Mesothelial cell of epicardium (in vitro differentiated cells): ENCODE measurements at regions not wholly inside any gene's neighbourhood (a gene's known extent, or its start where the extent isn't known, plus 50 kb on each side); places are given as distances from the start of the nearest gene placed in this dataset.

Source experiments
- DNase-seq, 2 experiments: peaks; one replicate each; pipeline ENCODE4 v3.0.0; 2021; ENCODE audit warnings: low spot score in 2 of 2; ENCODE audit not compliant: unreplicated experiment in 2 of 2
- H3K27ac Mint-ChIP-seq: 2 replicates; pipeline ENCODE4 v1.8.0; 2021; ENCODE audit warnings: mixed read lengths
- H3K27me3 Mint-ChIP-seq: 2 replicates; pipeline ENCODE4 v1.8.0; 2021; ENCODE audit warnings: low read depth, mixed read lengths
- H3K36me3 Mint-ChIP-seq: 2 replicates; pipeline ENCODE4 v1.8.0; 2021; ENCODE audit warnings: mixed read lengths
- H3K4me1 Mint-ChIP-seq: 2 replicates; pipeline ENCODE4 v1.8.0; 2021; ENCODE audit warnings: mixed read lengths
- H3K4me3 Mint-ChIP-seq: 2 replicates; pipeline ENCODE4 v1.8.0; 2021; ENCODE audit warnings: mild to moderate bottlenecking, moderate library complexity, mixed read lengths
- H3K9me3 Mint-ChIP-seq: 2 replicates; pipeline ENCODE4 v1.8.0; 2021; ENCODE audit warnings: mixed read lengths
- TF ChIP-seq, protein P1 (sequence below): fragments of 200-600 bp; sonication (generic); IDR thresholded peaks from one replicate; pipeline ENCODE4 v1.5.0; 2021; ENCODE audit warnings: antibody characterized with exemption; ENCODE audit not compliant: unreplicated experiment

GRCh38 chr2:10981451-10981850 is 69.7 kb downstream of the KCNF1 start:
- no peaks in the 10 kb centered on the region for H3K36me3 Mint-ChIP-seq
- no peak for DNase-seq
- TF ChIP-seq, protein P1, sequence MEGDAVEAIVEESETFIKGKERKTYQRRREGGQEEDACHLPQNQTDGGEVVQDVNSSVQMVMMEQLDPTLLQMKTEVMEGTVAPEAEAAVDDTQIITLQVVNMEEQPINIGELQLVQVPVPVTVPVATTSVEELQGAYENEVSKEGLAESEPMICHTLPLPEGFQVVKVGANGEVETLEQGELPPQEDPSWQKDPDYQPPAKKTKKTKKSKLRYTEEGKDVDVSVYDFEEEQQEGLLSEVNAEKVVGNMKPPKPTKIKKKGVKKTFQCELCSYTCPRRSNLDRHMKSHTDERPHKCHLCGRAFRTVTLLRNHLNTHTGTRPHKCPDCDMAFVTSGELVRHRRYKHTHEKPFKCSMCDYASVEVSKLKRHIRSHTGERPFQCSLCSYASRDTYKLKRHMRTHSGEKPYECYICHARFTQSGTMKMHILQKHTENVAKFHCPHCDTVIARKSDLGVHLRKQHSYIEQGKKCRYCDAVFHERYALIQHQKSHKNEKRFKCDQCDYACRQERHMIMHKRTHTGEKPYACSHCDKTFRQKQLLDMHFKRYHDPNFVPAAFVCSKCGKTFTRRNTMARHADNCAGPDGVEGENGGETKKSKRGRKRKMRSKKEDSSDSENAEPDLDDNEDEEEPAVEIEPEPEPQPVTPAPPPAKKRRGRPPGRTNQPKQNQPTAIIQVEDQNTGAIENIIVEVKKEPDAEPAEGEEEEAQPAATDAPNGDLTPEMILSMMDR = no peak
- H3K4me1 Mint-ChIP-seq = peaks cover 24% of the 10 kb centered on the region
- no peaks in the 10 kb centered on the region for H3K9me3 Mint-ChIP-seq
- H3K27me3 Mint-ChIP-seq = peaks cover 8% of the 10 kb centered on the region
- H3K4me3 Mint-ChIP-seq = no peak overlapping the region
- no peak overlapping the region for H3K27ac Mint-ChIP-seq

DNA sequence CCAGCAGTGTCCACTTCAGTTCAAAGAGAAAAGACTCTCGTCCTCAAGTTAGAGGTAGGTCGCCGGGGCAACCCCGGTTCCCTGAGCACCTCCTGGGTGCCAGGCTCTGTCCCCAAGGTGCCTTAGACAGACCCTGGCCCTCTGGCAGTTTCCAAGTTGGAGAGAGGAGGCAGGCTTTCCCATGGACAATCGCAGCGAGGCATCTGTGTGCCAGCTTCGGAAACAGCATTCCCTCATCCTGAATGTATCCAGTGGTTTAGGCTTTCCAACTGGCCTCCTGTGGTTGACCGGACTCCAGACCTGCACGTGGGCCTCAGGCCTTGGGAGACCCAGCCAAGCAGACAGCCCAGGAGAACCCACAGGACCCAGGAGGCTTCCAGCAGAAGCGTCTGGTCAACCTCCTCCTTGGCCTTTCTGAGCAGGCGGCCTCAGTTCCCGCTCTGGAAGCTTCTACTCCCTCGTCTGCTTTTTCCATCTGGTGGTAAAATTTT is 70.3 kb downstream of the KCNF1 start:
- no peak overlapping the region for H3K27ac Mint-ChIP-seq
- no peak for DNase-seq
- TF ChIP-seq, protein P1 = no peak
- peaks cover 23% of the 10 kb centered on the region for H3K4me1 Mint-ChIP-seq
- no peaks in the 10 kb centered on the region for H3K36me3 Mint-ChIP-seq
- no peak overlapping the region for H3K4me3 Mint-ChIP-seq
- H3K27me3 Mint-ChIP-seq = peaks cover 8% of the 10 kb centered on the region
- no peaks in the 10 kb centered on the region for H3K9me3 Mint-ChIP-seq

DNA sequence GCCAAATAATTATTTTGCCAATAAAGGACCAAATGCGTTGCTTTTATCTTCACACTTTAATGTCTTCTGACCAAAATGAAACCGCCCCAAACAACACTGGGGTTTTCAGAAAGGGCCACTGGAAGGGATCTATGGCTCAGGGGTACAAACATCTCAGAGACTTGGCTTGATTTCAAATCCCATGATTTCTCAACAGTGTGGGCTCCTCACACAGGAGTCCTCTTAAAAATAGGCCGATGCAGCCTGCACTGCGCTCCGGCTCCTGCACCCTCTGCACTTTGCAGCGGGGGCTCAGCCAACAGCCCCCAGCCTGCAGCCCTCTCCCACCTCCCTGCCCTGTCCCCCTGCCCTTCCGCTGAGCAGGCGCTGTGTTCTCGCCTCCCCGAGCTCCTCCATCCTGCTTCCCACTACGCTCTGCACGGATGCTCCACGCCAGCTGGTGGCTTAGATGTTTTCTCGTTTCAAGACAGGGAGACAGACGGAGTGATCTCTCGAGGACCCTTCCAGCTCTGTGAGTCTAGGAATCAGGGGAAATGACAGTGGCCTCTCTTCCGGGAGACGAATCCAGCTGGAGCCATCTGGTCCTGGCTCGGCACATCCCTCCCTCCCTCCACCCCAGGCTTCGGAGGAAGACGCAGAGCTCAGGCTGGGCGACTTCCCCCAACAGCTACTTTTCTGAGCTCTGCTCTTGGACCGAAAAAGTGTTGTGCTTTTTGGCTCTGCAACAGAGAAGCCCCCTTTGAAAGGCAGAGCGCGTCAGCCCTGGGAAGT is 71.4 kb downstream of the KCNF1 start:
- TF ChIP-seq, protein P1 = no peak
- H3K4me3 Mint-ChIP-seq = peak overlapping the region; percentile 19
- peak overlapping the region; percentile 85 for H3K27ac Mint-ChIP-seq
- peaks cover 8% of the 10 kb centered on the region for H3K27me3 Mint-ChIP-seq
- no peaks in the 10 kb centered on the region for H3K36me3 Mint-ChIP-seq
- DNase-seq = no peak
- H3K4me1 Mint-ChIP-seq = peaks cover 21% of the 10 kb centered on the region
- no peaks in the 10 kb centered on the region for H3K9me3 Mint-ChIP-seq

- peaks cover 21% of the 10 kb centered on the region for H3K4me1 Mint-ChIP-seq
- no peaks in the 10 kb centered on the region for H3K9me3 Mint-ChIP-seq
- TF ChIP-seq, protein P1 = no peak
- peak overlapping the region; percentile 80 for H3K27ac Mint-ChIP-seq
- H3K4me3 Mint-ChIP-seq = no peak overlapping the region
- DNase-seq = no peak
- no peaks in the 10 kb centered on the region for H3K36me3 Mint-ChIP-seq
- H3K27me3 Mint-ChIP-seq = peaks cover 8% of the 10 kb centered on the region
Observed at GRCh38 chr2:10983711-10984110, 72.0 kb downstream of the KCNF1 start.

- no peak for DNase-seq
- Mint-ChIP-seq H3K4me3 (no peak overlapping the region), H3K4me1 (peaks cover 21% of the 10 kb centered on the region), H3K9me3 (no peaks in the 10 kb centered on the region), H3K36me3 (no peaks in the 10 kb centered on the region), H3K27ac (peak overlapping the region; percentile 19), H3K27me3 (peaks cover 4% of the 10 kb centered on the region)
- TF ChIP-seq, protein P1 = no peak
Observed at GRCh38 chr2:10984418-10985135, 72.8 kb downstream of the KCNF1 start.
